WTC11 (cell line): ENCODE measurements at regions not wholly inside any gene's neighbourhood (a gene's known extent, or its start where the extent isn't known, plus 50 kb on each side); places are given as distances from the start of the nearest gene placed in this dataset.
A peak's percentile ranks its signal among the peaks of the same experiment; 100 is the strongest.

ENCODE experiments used
- ATAC-seq: fragments of 200-7000 bp; cut with Tn5 transposase; 2 replicates; pipeline ENCODE4 v1.10.0; 2021; ENCODE audit warnings: mild to moderate bottlenecking, moderate library complexity
- CTCF ChIA-PET: fragments of 300-600 bp; sonication (Branson Sonifier 250); formaldehyde crosslinking; loops from one replicate; lab custom pipeline; 2021; ENCODE audit warnings: antibody characterized with exemption; lab: Charles Lee
- POLR2A ChIA-PET: fragments of 350-600 bp; sonication (Branson Sonifier 250); formaldehyde crosslinking; loops from one replicate; lab custom pipeline; 2021; ENCODE audit warnings: antibody characterized with exemption; lab: Charles Lee
- DNase-seq: peaks from one replicate; pipeline ENCODE4 v3.0.0; 2021; ENCODE audit warnings: low spot score
- H3K27ac Mint-ChIP-seq: 2 replicates; pipeline ENCODE4 v1.8.0; 2021; ENCODE audit warnings: mixed read lengths
- H3K27me3 Mint-ChIP-seq: 2 replicates; pipeline ENCODE4 v1.8.0; 2021; ENCODE audit warnings: low read depth, mild to moderate bottlenecking, moderate library complexity, mixed read lengths
- H3K36me3 Mint-ChIP-seq: 2 replicates; pipeline ENCODE4 v1.8.0; 2021; ENCODE audit warnings: mixed read lengths
- H3K4me1 Mint-ChIP-seq: 2 replicates; pipeline ENCODE4 v1.8.0; 2022; ENCODE audit warnings: mixed read lengths
- H3K4me3 Mint-ChIP-seq: 2 replicates; pipeline ENCODE4 v1.8.0; 2021; ENCODE audit warnings: mild to moderate bottlenecking, moderate library complexity, mixed read lengths
- H3K9me3 Mint-ChIP-seq: 2 replicates; pipeline ENCODE4 v1.8.0; 2021; ENCODE audit warnings: mixed read lengths
- AR ChIP-seq: fragments of 250-450 bp; sonication (Bioruptor Pico); IDR thresholded peaks from 2 replicates; pipeline ENCODE4 v1.9.0; 2021; ENCODE audit warnings: mild to moderate bottlenecking
- ATF1 ChIP-seq: sonication (generic); formaldehyde crosslinking; IDR thresholded peaks from 2 replicates; pipeline ENCODE4 v1.8.1; 2023; ENCODE audit warnings: mild to moderate bottlenecking, moderate library complexity, missing genetic modification reagents
- ATF2 ChIP-seq: sonication (generic); formaldehyde crosslinking; IDR thresholded peaks from 2 replicates; pipeline ENCODE4 v1.8.1; 2022; ENCODE audit warnings: low read depth, missing genetic modification reagents, borderline replicate concordance
- ATF3 ChIP-seq: sonication (generic); formaldehyde crosslinking; conservative IDR thresholded peaks from 2 replicates; pipeline ENCODE4 v1.8.1; 2022; ENCODE audit warnings: mild to moderate bottlenecking, missing genetic modification reagents
- CBFB ChIP-seq: sonication (generic); formaldehyde crosslinking; IDR thresholded peaks from 2 replicates; pipeline ENCODE4 v1.8.1; 2022; ENCODE audit warnings: mild to moderate bottlenecking, low read depth, missing genetic modification reagents
- CTCF ChIP-seq: fragments of 200-600 bp; IDR thresholded peaks from 2 replicates; pipeline ENCODE4 v1.8.0; 2022; ENCODE audit warnings: antibody characterized with exemption
- E2F4 ChIP-seq: sonication (generic); formaldehyde crosslinking; IDR thresholded peaks from 2 replicates; pipeline ENCODE4 v1.8.1; 2022; ENCODE audit warnings: low read depth, mild to moderate bottlenecking, moderate library complexity, missing genetic modification reagents, borderline replicate concordance
- E2F5 ChIP-seq: sonication (generic); formaldehyde crosslinking; IDR thresholded peaks from 2 replicates; pipeline ENCODE4 v1.8.1; 2022; ENCODE audit warnings: mild to moderate bottlenecking, moderate library complexity, missing genetic modification reagents
- ELF4 ChIP-seq: sonication (generic); formaldehyde crosslinking; IDR thresholded peaks from 2 replicates; pipeline ENCODE4 v1.8.1; 2022; ENCODE audit warnings: low read depth, mild to moderate bottlenecking, moderate library complexity, missing genetic modification reagents
- FOXJ3 ChIP-seq: sonication (generic); formaldehyde crosslinking; IDR thresholded peaks from 2 replicates; pipeline ENCODE4 v1.9.0; 2021; ENCODE audit warnings: missing genetic modification reagents, mild to moderate bottlenecking, borderline replicate concordance
- GTF2I ChIP-seq: fragments of 250-450 bp; sonication (Bioruptor Pico); conservative IDR thresholded peaks from 2 replicates; pipeline ENCODE4 v1.4.0; 2021; ENCODE audit warnings: mild to moderate bottlenecking
- HMGXB4 ChIP-seq: sonication (generic); formaldehyde crosslinking; IDR thresholded peaks from 2 replicates; pipeline ENCODE4 v1.8.1; 2023; ENCODE audit warnings: mild to moderate bottlenecking, moderate library complexity, missing genetic modification reagents
- KAT7 ChIP-seq: sonication (generic); formaldehyde crosslinking; IDR thresholded peaks from 2 replicates; pipeline ENCODE4 v1.8.1; 2023; ENCODE audit warnings: missing genetic modification reagents, mild to moderate bottlenecking, borderline replicate concordance
- MXD4 ChIP-seq: fragments of 250-450 bp; sonication (Bioruptor Pico); IDR thresholded peaks from 2 replicates; pipeline ENCODE4 v1.8.0; 2021; ENCODE audit warnings: mild to moderate bottlenecking, moderate library complexity, borderline replicate concordance
- OVOL2 ChIP-seq: fragments of 250-450 bp; sonication (Bioruptor Pico); IDR thresholded peaks from 2 replicates; pipeline ENCODE4 v1.9.0; 2021; ENCODE audit warnings: mild to moderate bottlenecking, borderline replicate concordance
- RELA ChIP-seq: sonication (generic); formaldehyde crosslinking; IDR thresholded peaks from 2 replicates; pipeline ENCODE4 v1.8.1; 2022; ENCODE audit warnings: missing genetic modification reagents, mild to moderate bottlenecking, borderline replicate concordance
- RORB ChIP-seq: fragments of 250-450 bp; sonication (Bioruptor Pico); IDR thresholded peaks from 2 replicates; pipeline ENCODE4 v1.9.0; 2021; ENCODE audit warnings: mild to moderate bottlenecking
- SP1 ChIP-seq: sonication (generic); formaldehyde crosslinking; conservative IDR thresholded peaks from 2 replicates; pipeline ENCODE4 v1.8.1; 2022; ENCODE audit warnings: missing genetic modification reagents
- ZNF219 ChIP-seq: sonication (generic); formaldehyde crosslinking; IDR thresholded peaks from 2 replicates; pipeline ENCODE4 v1.8.0; 2023; ENCODE audit warnings: missing genetic modification reagents, mild to moderate bottlenecking, borderline replicate concordance
- ZNF423 ChIP-seq: fragments of 250-450 bp; sonication (Bioruptor Pico); IDR thresholded peaks from 2 replicates; pipeline ENCODE4 v2.1.2; 2022; ENCODE audit warnings: mild to moderate bottlenecking, moderate library complexity
- ZNF425 ChIP-seq: fragments of 250-450 bp; sonication (Bioruptor Pico); conservative IDR thresholded peaks from 2 replicates; pipeline ENCODE4 v1.9.0; 2021; ENCODE audit warnings: mild to moderate bottlenecking
- ZNF671 ChIP-seq: fragments of 250-450 bp; sonication (Bioruptor Pico); IDR thresholded peaks from 2 replicates; pipeline ENCODE4 v1.8.0; 2021; ENCODE audit warnings: mild to moderate bottlenecking

GRCh38 chr12:28107679-28108078 lies 82.6 kb upstream of the CCDC91 start (continued):
- no peak for TF ChIP-seq HMGXB4 (CRISPR knock-in tag)
- no peak for TF ChIP-seq FOXJ3
- no peak for TF ChIP-seq ATF2 (CRISPR knock-in tag)
- TF ChIP-seq E2F4 (CRISPR knock-in tag), result no peak
- TF ChIP-seq RORB, result no peak
- no peak for TF ChIP-seq CBFB (CRISPR knock-in tag)
- no peak for TF ChIP-seq CTCF
- TF ChIP-seq SP1, result no peak
- no peak for TF ChIP-seq ELF4 (CRISPR knock-in tag)

GRCh38 chr12:28108599-28108998 lies 81.7 kb upstream of the CCDC91 start:
- Mint-ChIP-seq H3K27me3 (no peaks in the 10 kb centered on the region), H3K4me1 (no peaks in the 10 kb centered on the region), H3K9me3 (no peaks in the 10 kb centered on the region), H3K36me3 (no peaks in the 10 kb centered on the region)
- ATAC-seq (no peak), DNase-seq (no peak)
- POLR2A ChIA-PET, result no interaction called here
- CTCF ChIA-PET, result no interaction called here
- no peak for TF ChIP-seq OVOL2
- TF ChIP-seq ZNF671 (CRISPR knock-in tag), result no peak
- TF ChIP-seq ATF1, result no peak
- TF ChIP-seq KAT7 (CRISPR knock-in tag), result no peak
- no peak for TF ChIP-seq ZNF423 (CRISPR knock-in tag)
- TF ChIP-seq MXD4 (CRISPR knock-in tag), result no peak
- TF ChIP-seq GTF2I (CRISPR knock-in tag), result no peak
- TF ChIP-seq, all 79 proteins: peak for 0
- Mint-ChIP-seq H3K4me3 (no peak overlapping the region), H3K27ac (no peak overlapping the region)

- Mint-ChIP-seq H3K4me3 (no peak overlapping the region), H3K36me3 (no peaks in the 10 kb centered on the region), H3K9me3 (no peaks in the 10 kb centered on the region), H3K4me1 (no peaks in the 10 kb centered on the region), H3K27me3 (no peaks in the 10 kb centered on the region), H3K27ac (no peak overlapping the region)
- POLR2A ChIA-PET, result no interaction called here
- DNase-seq, result no peak
- ATAC-seq, result peak; percentile 74; the same call in 1 of the 2 replicates
- CTCF ChIA-PET, result interaction anchor here (0.9 to 1.7 kb wide), 4 partner anchors 13 to 762 kb away, joined by 3 to 6 read pairs (median 4); no protein-coding TSS in a partner anchor
- no peak for TF ChIP-seq RORB
- TF ChIP-seq AR (CRISPR knock-in tag), result no peak
- TF ChIP-seq RELA (CRISPR knock-in tag), result no peak
- no peak for TF ChIP-seq GTF2I (CRISPR knock-in tag)
- no peak for TF ChIP-seq ZNF425
- TF ChIP-seq ATF3 (CRISPR knock-in tag), result no peak
- TF ChIP-seq E2F5 (CRISPR knock-in tag), result no peak
- no peak for TF ChIP-seq ZNF219 (CRISPR knock-in tag)
These were observed 79.9 kb upstream of the CCDC91 start for GRCh38 chr12:28110329-28110728.
